ENCODE measurements at regions not wholly inside any gene's neighbourhood (a gene's known extent, or its start where the extent isn't known, plus 50 kb on each side); places are given as distances from the start of the nearest gene placed in this dataset.

GRCh38 chr12:107271523-107271922 is 178.2 kb upstream of the CRY1 start:
- TF ChIP-seq CTCF (conservative IDR thresholded peaks at IDR 0.05; ENCODE audit: low read length) (no peak), EZH2phosphoT487 (IDR thresholded peaks at IDR 0.05; ENCODE audit: borderline replicate concordance, low read depth, low read length) (no peak)
